Liver (tissue), 3 donors: ENCODE measurements at regions not wholly inside any gene's neighbourhood (a gene's known extent, or its start where the extent isn't known, plus 50 kb on each side); places are given as distances from the start of the nearest gene placed in this dataset.

Source experiments
- CTCF ChIP-seq: fragments of 150-350 bp; IDR thresholded peaks from 2 replicates; pipeline ENCODE4 v1.5.1; 2017; ENCODE audit warnings: improper control_type of control experiment, low read depth, low read length; ENCODE audit not compliant: missing input control
- FOXA2 ChIP-seq: IDR thresholded peaks from 2 replicates; pipeline ENCODE4 v1.6.1; 2016; ENCODE audit warnings: antibody characterized with exemption
- GABPA ChIP-seq, 2 donors: IDR thresholded peaks in 1 of 2; conservative IDR thresholded peaks in 1 of 2; 2 replicates each; pipeline ENCODE4 v1.6.1; 2016; ENCODE audit warnings: antibody characterized with exemption in 2 of 2, mild to moderate bottlenecking in 1 of 2, moderate library complexity in 1 of 2
- REST ChIP-seq: IDR thresholded peaks from 2 replicates; pipeline ENCODE4 v1.6.1; 2016; ENCODE audit warnings: antibody characterized with exemption, mild to moderate bottlenecking
- RXRA ChIP-seq, 2 donors: IDR thresholded peaks; 2 replicates each; pipeline ENCODE4 v1.6.1; 2017 to 2018; ENCODE audit warnings: antibody characterized with exemption in 2 of 2, mild to moderate bottlenecking in 1 of 2
- donor health status: healthy.
- donor health status: healthy.

- TF ChIP-seq CTCF, result no peak
- TF ChIP-seq GABPA (IDR thresholded peaks at IDR 0.05 in 1 of 2, conservative IDR thresholded peaks at IDR 0.05 in 1 of 2), result no peak
- TF ChIP-seq REST, result no peak
- TF ChIP-seq FOXA2, result no peak
- no peak for TF ChIP-seq RXRA (IDR thresholded peaks at IDR 0.05)
These were observed 124.3 kb downstream of the GPAM start for GRCh38 chr10:112059220-112059619.
